HepG2 (cell line): ENCODE measurements at regions not wholly inside any gene's neighbourhood (a gene's known extent, or its start where the extent isn't known, plus 50 kb on each side); places are given as distances from the start of the nearest gene placed in this dataset.
"Not testable (repeated sequence)": the region's sequence is repeated elsewhere in the genome, so short reads cannot be mapped to it uniquely, and the experiment has no call there.

Experiments
- ATAC-seq: fragments of 200-7000 bp; cut with Tn5 transposase; 3 replicates; pipeline ENCODE4 v1.9.1; 2020; ENCODE audit warnings: mild to moderate bottlenecking, moderate library complexity
- BruUV-seq: library from RNA; stranded (reverse); fragments of 400-500 nt; replicated peaks from 2 replicates; lab custom pipeline; 2021; lab: Mats Ljungman, UMichigan
- CTCF ChIA-PET: fragments of 300-600 bp; formaldehyde crosslinking; extraction: SDS; loops from one replicate; lab custom pipeline; 2021; ENCODE audit warnings: low total read pairs, inconsistent platforms, low intra/inter-chr PET ratio; lab: Yijun Ruan, JAX
- POLR2A ChIA-PET: fragments of 350-600 bp; sonication (Branson Sonifier 250); formaldehyde crosslinking; loops from one replicate; lab custom pipeline; 2020; ENCODE audit warnings: antibody characterized with exemption, inconsistent platforms; lab: Yijun Ruan, JAX
- DNase-seq: peaks from one replicate; pipeline ENCODE4 v3.0.0-alpha.2; 2015; ENCODE audit warnings: low spot score
- FAIRE-seq: peaks from 3 replicates; lab custom pipeline; 2011; peaks lifted over from hg19 to GRCh38; lab: Jason Lieb, UNC
- H2AFZ ChIP-seq: one replicate; pipeline ENCODE4 v1.6.1; 2011; ENCODE audit warnings: low read length, inconsistent platforms
- H3K27ac ChIP-seq: fragments of 300-600 bp; 3 replicates; pipeline ENCODE4 v1.8.0; 2011; ENCODE audit warnings: mixed run types, mild to moderate bottlenecking, mixed read lengths, low read length, inconsistent platforms; ENCODE audit not compliant: insufficient read depth; ENCODE audit errors: extremely low read length
- H3K27me3 ChIP-seq, 2 experiments: fragments of 200-600 bp in 1 of 2; 2 replicates in 1 of 2; 3 replicates in 1 of 2; pipeline versions ENCODE4 v1.6.0 to v1.8.0; 2011; ENCODE audit warnings: low read length in 2 of 2, mild to moderate bottlenecking in 2 of 2, moderate library complexity in 2 of 2, inconsistent platforms in 1 of 2; ENCODE audit not compliant: insufficient read depth in 2 of 2, control insufficient read depth in 1 of 2
- H3K36me3 ChIP-seq, 2 experiments: fragments of 200-600 bp in 1 of 2; replicated peaks in 1 of 2; 2 replicates in 1 of 2; 3 replicates in 1 of 2; pipeline versions ENCODE4 v1.5.1 to v1.8.0; 2011; ENCODE audit warnings: low read length in 2 of 2, inconsistent platforms in 1 of 2; ENCODE audit not compliant: insufficient read depth in 2 of 2, control insufficient read depth in 1 of 2
- H3K4me1 ChIP-seq: 2 replicates; pipeline ENCODE4 v1.5.1; 2012; ENCODE audit warnings: low read length, inconsistent platforms; ENCODE audit not compliant: insufficient read depth
- H3K4me2 ChIP-seq: 2 replicates; pipeline ENCODE4 v1.6.0; 2011; ENCODE audit warnings: low read depth, low read length, inconsistent platforms
- H3K4me3 ChIP-seq, 3 experiments: fragments of 200-600 bp in 1 of 3; sonication (generic), shearing (Covaris generic) in 1 of 3; replicated peaks in 1 of 3; 2 replicates each; pipeline ENCODE4 v1.5.1; 2011 to 2016; ENCODE audit warnings: low read length in 3 of 3, inconsistent platforms in 2 of 3, low read depth in 2 of 3, mild to moderate bottlenecking in 2 of 3, control low read depth in 1 of 3, mixed read lengths in 1 of 3; ENCODE audit not compliant: insufficient read depth in 1 of 3
- H3K79me2 ChIP-seq: one replicate; pipeline ENCODE4 v1.6.1; 2011; ENCODE audit warnings: low read length, inconsistent platforms; ENCODE audit not compliant: insufficient read depth
- H3K9ac ChIP-seq: 2 replicates; pipeline ENCODE4 v1.6.0; 2011; ENCODE audit warnings: mild to moderate bottlenecking, low read depth, low read length, inconsistent platforms; ENCODE audit not compliant: insufficient read depth
- H3K9me3 ChIP-seq: 2 replicates; pipeline ENCODE4 v1.5.1; 2012; ENCODE audit warnings: mild to moderate bottlenecking, low read length
- H4K20me1 ChIP-seq: 2 replicates; pipeline ENCODE4 v1.6.0; 2011; ENCODE audit warnings: inconsistent platforms, mild to moderate bottlenecking, low read length, moderate library complexity; ENCODE audit not compliant: insufficient read depth
- FOSL2 ChIP-seq: sonication (generic); formaldehyde crosslinking; IDR thresholded peaks from 2 replicates; pipeline ENCODE4 v1.4.0; 2020; ENCODE audit warnings: missing genetic modification reagents
- MIER3 ChIP-seq: IDR thresholded peaks from 2 replicates; pipeline ENCODE4 v1.6.1; 2016; ENCODE audit warnings: missing compliant biosample characterization, borderline replicate concordance
- MLLT10 ChIP-seq: sonication (generic); formaldehyde crosslinking; IDR thresholded peaks from 2 replicates; pipeline ENCODE4 v1.4.0; 2020; ENCODE audit warnings: missing genetic modification reagents
- SCMH1 ChIP-seq: sonication (generic); formaldehyde crosslinking; IDR thresholded peaks from 2 replicates; pipeline ENCODE4 v1.9.0; 2021; ENCODE audit warnings: missing genetic modification reagents, mild to moderate bottlenecking, borderline replicate concordance
- TBX3 ChIP-seq: fragments of 450-650 bp; IDR thresholded peaks from 2 replicates; pipeline ENCODE4 v1.6.1; 2017; ENCODE audit warnings: antibody characterized with exemption, mild to moderate bottlenecking, inconsistent platforms, borderline replicate concordance
- ZNF724P ChIP-seq: sonication (generic); formaldehyde crosslinking; IDR thresholded peaks from 2 replicates; pipeline ENCODE4 v1.8.0; 2022; ENCODE audit warnings: missing genetic modification reagents, borderline replicate concordance
- WGBS: methylation state at CpG from one replicate; pipeline ENCODE4 v1.1.6; 2017; ENCODE audit warnings: low lambda C conversion rate; 5-methylcytosine and 5-hydroxymethylcytosine counted together
- in situ Hi-C: cut with HindIII; loops from 2 replicates; pipeline ENCODE4 v1.10.0; 2017; ENCODE audit warnings: low pct_unique_long_range_greater_than_20kb; ENCODE audit not compliant: extremely low pct_ligation_motif_present
- intact Hi-C: fragments of 100-400 bp; cut with micrococcal nuclease; formaldehyde crosslinking; loops from one replicate; pipeline ENCODE4 v1.10.0; 2022; ENCODE audit not compliant: unreplicated experiment
- TF ChIP-seq, protein P1 (sequence below): sonication (generic); formaldehyde crosslinking; IDR thresholded peaks from 2 replicates; pipeline ENCODE4 v1.8.1; 2023; ENCODE audit warnings: mild to moderate bottlenecking, missing genetic modification reagents
- TF ChIP-seq, protein P2 (sequence below): fragments of 450-650 bp; IDR thresholded peaks from 2 replicates; pipeline ENCODE4 v1.6.1; 2017
- TF ChIP-seq, protein P3 (sequence below): conservative IDR thresholded peaks from 2 replicates; pipeline ENCODE4 v1.6.1; 2018; ENCODE audit warnings: missing genetic modification reagents

DNA sequence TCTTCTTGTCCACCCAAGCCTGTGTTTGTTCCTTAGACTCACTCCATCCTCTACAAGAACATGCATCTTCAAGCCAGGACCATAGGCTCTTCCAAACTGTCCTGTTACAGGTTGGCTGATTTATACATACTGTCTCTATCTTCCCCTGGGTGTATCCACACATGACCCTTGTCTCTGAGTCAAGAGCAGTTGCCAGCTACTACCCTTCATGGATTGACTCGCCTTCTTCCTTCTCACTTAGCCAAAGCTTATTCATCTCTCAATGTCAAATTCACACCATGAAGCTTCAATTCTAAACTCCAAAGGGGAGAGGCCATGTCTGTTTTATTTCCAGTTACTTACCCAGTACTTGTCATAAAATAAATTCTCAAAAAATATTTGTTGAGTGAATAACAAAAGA is 64.1 kb upstream of the CACHD1 start:
- WGBS = 6% methylated on average over 1 of the region's 1 CpG
- TF ChIP-seq, protein P1, sequence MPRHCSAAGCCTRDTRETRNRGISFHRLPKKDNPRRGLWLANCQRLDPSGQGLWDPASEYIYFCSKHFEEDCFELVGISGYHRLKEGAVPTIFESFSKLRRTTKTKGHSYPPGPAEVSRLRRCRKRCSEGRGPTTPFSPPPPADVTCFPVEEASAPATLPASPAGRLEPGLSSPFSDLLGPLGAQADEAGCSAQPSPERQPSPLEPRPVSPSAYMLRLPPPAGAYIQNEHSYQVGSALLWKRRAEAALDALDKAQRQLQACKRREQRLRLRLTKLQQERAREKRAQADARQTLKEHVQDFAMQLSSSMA (CRISPR knock-in tag) = no peak
- TF ChIP-seq SCMH1 = no peak
- Histone ChIP-seq H3K9me3 (no peaks in the 10 kb centered on the region), H3K27ac (no peak overlapping the region), H2AFZ (no peak overlapping the region), H3K27me3 (no peaks in the 10 kb centered on the region), H3K79me2 (no peaks in the 10 kb centered on the region), H3K36me3 (no peaks in the 10 kb centered on the region), H4K20me1 (no peaks in the 10 kb centered on the region), H3K4me1 (no peaks in the 10 kb centered on the region), H3K4me3 (no peak overlapping the region), H3K4me2 (no peak overlapping the region), H3K9ac (no peak overlapping the region)
- POLR2A ChIA-PET = no interaction called here
- FAIRE-seq (no peak), ATAC-seq (no peak), DNase-seq (no peak)
- BruUV-seq = no TSS peak
- CTCF ChIA-PET = no interaction called here
- in situ Hi-C loops = no loop called here
- intact Hi-C loops = no loop called here

DNA sequence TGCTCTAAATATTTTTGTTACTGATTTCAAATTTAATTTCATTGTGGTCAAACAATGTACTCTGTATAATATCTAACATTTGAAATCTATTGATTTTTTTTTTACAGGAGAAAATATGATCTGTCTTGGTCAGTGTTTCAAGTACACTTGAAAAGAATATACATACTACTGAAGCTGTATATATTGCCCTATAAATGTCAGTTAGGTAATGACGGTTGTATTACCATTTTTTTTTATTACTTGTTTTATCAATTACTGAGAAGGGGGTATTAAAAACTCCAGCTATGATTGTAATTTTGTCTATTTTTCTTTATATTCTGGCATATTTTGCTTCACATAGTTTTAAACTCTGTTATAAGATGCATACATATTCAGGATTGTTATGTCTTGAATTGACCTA is 59.7 kb upstream of the CACHD1 start:
- CTCF ChIA-PET = no interaction called here

DNA sequence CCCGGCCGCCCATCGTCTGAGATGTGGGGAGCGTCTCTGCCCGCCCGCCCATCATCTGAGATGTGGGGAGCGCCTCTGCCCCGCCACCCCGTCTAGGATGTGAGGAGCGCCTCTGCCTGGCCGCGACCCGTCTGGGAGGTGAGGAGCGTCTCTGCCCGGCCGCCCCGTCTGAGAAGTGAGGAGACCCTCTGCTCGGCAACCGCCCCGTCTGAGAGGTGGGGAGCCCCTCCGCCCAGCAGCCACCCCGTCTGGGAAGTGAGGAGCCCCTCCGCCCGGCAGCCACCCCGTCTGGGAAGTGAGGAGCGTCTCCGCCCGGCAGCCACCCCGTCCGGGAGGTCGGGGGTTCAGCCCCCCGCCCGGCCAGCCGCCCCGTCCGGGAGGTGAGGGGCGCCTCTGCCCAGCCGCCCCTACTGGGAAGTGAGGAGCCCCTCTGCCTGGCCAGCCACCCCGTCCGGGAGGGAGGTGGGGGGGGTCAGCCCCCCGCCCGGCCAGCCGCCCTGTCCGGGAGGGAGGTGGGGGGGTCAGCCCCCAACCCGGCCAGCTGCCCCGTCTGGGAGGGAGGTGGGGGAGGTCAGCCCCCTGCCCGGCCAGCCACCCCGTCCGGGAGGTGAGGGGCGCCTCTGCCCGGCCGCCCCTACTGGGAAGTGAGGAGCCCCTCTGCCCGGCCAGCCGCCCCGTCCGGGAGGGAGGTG is 54.9 kb upstream of the CACHD1 start:
- not testable (repeated sequence) for FAIRE-seq, ATAC-seq, H3K79me2 ChIP-seq

More for the DNA sequence above, 59.7 kb upstream of the CACHD1 start:
- H3K27ac ChIP-seq = no peak overlapping the region
- TF ChIP-seq, protein P2, sequence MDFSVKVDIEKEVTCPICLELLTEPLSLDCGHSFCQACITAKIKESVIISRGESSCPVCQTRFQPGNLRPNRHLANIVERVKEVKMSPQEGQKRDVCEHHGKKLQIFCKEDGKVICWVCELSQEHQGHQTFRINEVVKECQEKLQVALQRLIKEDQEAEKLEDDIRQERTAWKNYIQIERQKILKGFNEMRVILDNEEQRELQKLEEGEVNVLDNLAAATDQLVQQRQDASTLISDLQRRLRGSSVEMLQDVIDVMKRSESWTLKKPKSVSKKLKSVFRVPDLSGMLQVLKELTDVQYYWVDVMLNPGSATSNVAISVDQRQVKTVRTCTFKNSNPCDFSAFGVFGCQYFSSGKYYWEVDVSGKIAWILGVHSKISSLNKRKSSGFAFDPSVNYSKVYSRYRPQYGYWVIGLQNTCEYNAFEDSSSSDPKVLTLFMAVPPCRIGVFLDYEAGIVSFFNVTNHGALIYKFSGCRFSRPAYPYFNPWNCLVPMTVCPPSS = no peak
- TF ChIP-seq MIER3 (no peak), FOSL2 (CRISPR knock-in tag) (no peak), TBX3 (no peak), MLLT10 (CRISPR knock-in tag) (no peak), ZNF724P (CRISPR knock-in tag) (no peak)
- TF ChIP-seq, protein P3, sequence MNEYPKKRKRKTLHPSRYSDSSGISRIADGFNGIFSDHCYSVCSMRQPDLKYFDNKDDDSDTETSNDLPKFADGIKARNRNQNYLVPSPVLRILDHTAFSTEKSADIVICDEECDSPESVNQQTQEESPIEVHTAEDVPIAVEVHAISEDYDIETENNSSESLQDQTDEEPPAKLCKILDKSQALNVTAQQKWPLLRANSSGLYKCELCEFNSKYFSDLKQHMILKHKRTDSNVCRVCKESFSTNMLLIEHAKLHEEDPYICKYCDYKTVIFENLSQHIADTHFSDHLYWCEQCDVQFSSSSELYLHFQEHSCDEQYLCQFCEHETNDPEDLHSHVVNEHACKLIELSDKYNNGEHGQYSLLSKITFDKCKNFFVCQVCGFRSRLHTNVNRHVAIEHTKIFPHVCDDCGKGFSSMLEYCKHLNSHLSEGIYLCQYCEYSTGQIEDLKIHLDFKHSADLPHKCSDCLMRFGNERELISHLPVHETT (CRISPR knock-in tag) = no peak
- H3K4me1 ChIP-seq = no peaks in the 10 kb centered on the region
- intact Hi-C loops (no loop called here), in situ Hi-C loops (no loop called here)
- no peaks in the 10 kb centered on the region for H3K79me2 ChIP-seq
- no peak overlapping the region for H3K4me2 ChIP-seq
- WGBS = 9% methylated on average over 1 of the region's 1 CpG
- H3K4me3 ChIP-seq = no peak overlapping the region
- POLR2A ChIA-PET = no interaction called here
- H3K9me3 ChIP-seq = no peaks in the 10 kb centered on the region
- no peaks in the 10 kb centered on the region for H3K36me3 ChIP-seq
- H3K27me3 ChIP-seq = no peaks in the 10 kb centered on the region
- H2AFZ ChIP-seq = no peak overlapping the region
- BruUV-seq = no TSS peak
- no peak overlapping the region for H3K9ac ChIP-seq
- no peaks in the 10 kb centered on the region for H4K20me1 ChIP-seq
- FAIRE-seq (no peak), DNase-seq (no peak), ATAC-seq (no peak)

More for the DNA sequence above, 54.9 kb upstream of the CACHD1 start:
- H3K9me3 ChIP-seq, H3K4me3 ChIP-seq, intact Hi-C loops, H3K36me3 ChIP-seq, POLR2A ChIA-PET, H4K20me1 ChIP-seq, DNase-seq, H2AFZ ChIP-seq, H3K27me3 ChIP-seq, H3K27ac ChIP-seq, H3K9ac ChIP-seq, CTCF ChIA-PET, H3K4me2 ChIP-seq, in situ Hi-C loops, BruUV-seq, H3K4me1 ChIP-seq: not testable (repeated sequence)
- 85% methylated on average over 10 of the region's 56 CpGs for WGBS
